Activated CD4-positive, alpha-beta T cell treated with anti-CD3 and anti-CD28 coated beads for 48 hours (primary cell): ENCODE measurements at regions not wholly inside any gene's neighbourhood (a gene's known extent, or its start where the extent isn't known, plus 50 kb on each side); places are given as distances from the start of the nearest gene placed in this dataset.
A peak's percentile ranks its signal among the peaks of the same experiment; 100 is the strongest.

Experiments used
- DNase-seq: peaks from one replicate; pipeline ENCODE4 v3.0.0-alpha.2; 2020

GRCh38 chr17:77308861-77309726 lies 168.3 kb downstream of the SEC14L1 start:
- no peak for DNase-seq

- no peak for DNase-seq
Measured at GRCh38 chr17:77310336-77310735, 169.6 kb downstream of the SEC14L1 start.

GRCh38 chr17:77311371-77311981 lies 170.7 kb downstream of the SEC14L1 start:
- no peak for DNase-seq

- no peak for DNase-seq
Measured at GRCh38 chr17:77312061-77312701, 171.4 kb downstream of the SEC14L1 start.

- no peak for DNase-seq
Measured at GRCh38 chr17:77312786-77313599, 172.2 kb downstream of the SEC14L1 start.

- DNase-seq = no peak
Measured at GRCh38 chr17:77313831-77314230, 173.1 kb downstream of the SEC14L1 start.

GRCh38 chr17:77314601-77315000 lies 173.8 kb downstream of the SEC14L1 start:
- DNase-seq = no peak

GRCh38 chr17:77315010-77315409 lies 174.2 kb downstream of the SEC14L1 start:
- no peak for DNase-seq

- no peak for DNase-seq
Measured at GRCh38 chr17:77315551-77316190, 174.9 kb downstream of the SEC14L1 start.

- DNase-seq = no peak
Measured at GRCh38 chr17:77316191-77316641, 175.4 kb downstream of the SEC14L1 start.

GRCh38 chr17:77316651-77317050 lies 175.9 kb downstream of the SEC14L1 start:
- no peak for DNase-seq

GRCh38 chr17:77317091-77317750 lies 176.5 kb downstream of the SEC14L1 start:
- DNase-seq = no peak

- no peak for DNase-seq
Measured at GRCh38 chr17:77318021-77318420, 177.3 kb downstream of the SEC14L1 start.

GRCh38 chr17:77318491-77319210 lies 177.9 kb downstream of the SEC14L1 start:
- DNase-seq = no peak

GRCh38 chr17:77319211-77320043 lies 178.7 kb downstream of the SEC14L1 start:
- DNase-seq = peak; percentile 76

GRCh38 chr17:77320044-77320440 lies 179.3 kb downstream of the SEC14L1 start:
- DNase-seq = no peak

GRCh38 chr17:77320485-77321256 lies 179.9 kb downstream of the SEC14L1 start:
- DNase-seq = no peak

- DNase-seq = no peak
Measured at GRCh38 chr17:77321649-77322513, 181.1 kb downstream of the SEC14L1 start.
